ENCODE measurements at regions not wholly inside any gene's neighbourhood (a gene's known extent, or its start where the extent isn't known, plus 50 kb on each side); places are given as distances from the start of the nearest gene placed in this dataset.

GRCh38 chr5:97488126-97488668, 305.1 kb upstream of the RIOK2 start:
- TF ChIP-seq ZC3H10 (CRISPR knock-in tag; IDR thresholded peaks at IDR 0.05) (no peak), OSR1 (CRISPR knock-in tag; IDR thresholded peaks at IDR 0.05) (no peak), ISL1 (CRISPR knock-in tag; IDR thresholded peaks at IDR 0.05) (no peak), CSRNP3 (CRISPR knock-in tag; IDR thresholded peaks at IDR 0.05) (no peak), TOX (CRISPR knock-in tag; IDR thresholded peaks at IDR 0.05; ENCODE audit: borderline replicate concordance) (no peak), ZFP30 (CRISPR knock-in tag; IDR thresholded peaks at IDR 0.05) (no peak), POU6F1 (CRISPR knock-in tag; IDR thresholded peaks at IDR 0.05; ENCODE audit: borderline replicate concordance, low read depth) (no peak)
